ENCODE measurements at regions not wholly inside any gene's neighbourhood (a gene's known extent, or its start where the extent isn't known, plus 50 kb on each side); places are given as distances from the start of the nearest gene placed in this dataset.

GRCh38 chr9:21608200-21608599 is 126.1 kb upstream of the IFNE start:
- TF ChIP-seq CTCF (IDR thresholded peaks at IDR 0.05) (no peak), POLR2A (IDR thresholded peaks at IDR 0.05) (no peak), POLR2AphosphoS5 (IDR thresholded peaks at IDR 0.05) (no peak)
